ENCODE measurements at regions not wholly inside any gene's neighbourhood (a gene's known extent, or its start where the extent isn't known, plus 50 kb on each side); places are given as distances from the start of the nearest gene placed in this dataset.

DNA sequence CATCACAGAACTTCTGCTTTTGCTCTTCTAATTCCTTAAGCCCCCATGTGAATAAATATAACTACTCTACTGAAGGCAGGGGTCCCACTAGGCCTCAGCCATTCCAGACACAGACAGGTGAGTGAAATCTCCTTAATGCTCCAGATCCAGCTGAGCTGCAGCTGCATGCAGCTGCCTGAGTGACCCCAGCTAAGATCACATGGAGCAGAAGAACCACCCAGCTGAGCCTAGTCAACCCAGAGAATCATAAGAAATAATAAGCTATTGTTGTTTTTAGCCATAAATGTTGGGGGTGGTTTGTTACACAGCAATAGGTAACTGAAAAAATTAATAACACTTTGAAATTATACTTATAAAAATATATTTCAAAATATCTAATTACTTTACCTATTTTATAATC, 220.3 kb downstream of the SIPA1L2 start:
- TF ChIP-seq, protein P1, sequence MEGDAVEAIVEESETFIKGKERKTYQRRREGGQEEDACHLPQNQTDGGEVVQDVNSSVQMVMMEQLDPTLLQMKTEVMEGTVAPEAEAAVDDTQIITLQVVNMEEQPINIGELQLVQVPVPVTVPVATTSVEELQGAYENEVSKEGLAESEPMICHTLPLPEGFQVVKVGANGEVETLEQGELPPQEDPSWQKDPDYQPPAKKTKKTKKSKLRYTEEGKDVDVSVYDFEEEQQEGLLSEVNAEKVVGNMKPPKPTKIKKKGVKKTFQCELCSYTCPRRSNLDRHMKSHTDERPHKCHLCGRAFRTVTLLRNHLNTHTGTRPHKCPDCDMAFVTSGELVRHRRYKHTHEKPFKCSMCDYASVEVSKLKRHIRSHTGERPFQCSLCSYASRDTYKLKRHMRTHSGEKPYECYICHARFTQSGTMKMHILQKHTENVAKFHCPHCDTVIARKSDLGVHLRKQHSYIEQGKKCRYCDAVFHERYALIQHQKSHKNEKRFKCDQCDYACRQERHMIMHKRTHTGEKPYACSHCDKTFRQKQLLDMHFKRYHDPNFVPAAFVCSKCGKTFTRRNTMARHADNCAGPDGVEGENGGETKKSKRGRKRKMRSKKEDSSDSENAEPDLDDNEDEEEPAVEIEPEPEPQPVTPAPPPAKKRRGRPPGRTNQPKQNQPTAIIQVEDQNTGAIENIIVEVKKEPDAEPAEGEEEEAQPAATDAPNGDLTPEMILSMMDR (conservative IDR thresholded peaks at IDR 0.05; ENCODE audit: low read depth, low read length): no peak
- TF ChIP-seq EZH2 (IDR thresholded peaks at IDR 0.05; ENCODE audit: borderline replicate concordance, low read depth, low read length, poor library complexity, severe bottlenecking): no peak
- ChIA-PET POLR2A (ENCODE audit: low non-redundant PET) (no interaction called here), CTCF (no interaction called here)

DNA sequence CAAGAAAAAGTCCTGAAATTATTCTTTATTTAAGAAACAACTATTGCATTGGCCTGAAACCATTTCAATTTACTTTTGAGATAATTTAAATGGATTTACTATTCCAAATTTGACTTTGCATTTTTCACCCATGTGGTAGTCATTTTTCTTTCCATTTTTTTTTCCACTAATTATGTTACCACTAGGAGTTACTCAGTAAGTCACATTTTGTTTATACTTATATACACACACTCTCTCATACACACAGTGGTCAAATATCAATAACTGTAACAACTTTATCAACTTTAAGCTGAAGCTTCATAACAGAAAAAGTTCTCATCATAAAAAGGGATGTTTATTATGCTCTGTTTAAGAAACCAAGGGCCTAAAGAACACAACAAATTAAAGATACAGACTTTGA, 222.8 kb downstream of the SIPA1L2 start:
- DNase-seq (ENCODE audit: low spot score): no peak
- intact Hi-C loops (cut with micrococcal nuclease; ENCODE audit: unreplicated experiment): no loop called here
- no peak for TF ChIP-seq EZH2 (IDR thresholded peaks at IDR 0.05; ENCODE audit: borderline replicate concordance, low read depth, low read length, poor library complexity, severe bottlenecking)
- TF ChIP-seq, protein P1 (conservative IDR thresholded peaks at IDR 0.05; ENCODE audit: low read depth, low read length): no peak
- H3K27ac ChIP-seq (ENCODE audit: low read depth, low read length, poor library complexity, severe bottlenecking): no peak overlapping the region
- H3K4me3 ChIP-seq (ENCODE audit: low read depth, low read length, poor library complexity, severe bottlenecking): no peak overlapping the region
- peaks cover 5% of the 10 kb centered on the region for H3K9me3 ChIP-seq (ENCODE audit: low read depth, low read length, poor library complexity, severe bottlenecking)
- no TSS peak for BruUV-seq (replicated peaks)
- H3K36me3 ChIP-seq (ENCODE audit: insufficient read depth, low read length, poor library complexity, severe bottlenecking): no peaks in the 10 kb centered on the region
- ChIA-PET POLR2A (ENCODE audit: low non-redundant PET) (no interaction called here), CTCF (no interaction called here)
- H3K27me3 ChIP-seq (replicated peaks; ENCODE audit: insufficient read depth, low read depth, low read length, poor library complexity): no peaks in the 10 kb centered on the region
- H3K4me1 ChIP-seq (ENCODE audit: insufficient read depth, low read length, poor library complexity, severe bottlenecking): no peaks in the 10 kb centered on the region

More for the DNA sequence above, 220.3 kb downstream of the SIPA1L2 start:
- intact Hi-C loops (cut with micrococcal nuclease; ENCODE audit: unreplicated experiment): no loop called here
- Histone ChIP-seq H3K36me3 (ENCODE audit: insufficient read depth, low read length, poor library complexity, severe bottlenecking) (no peaks in the 10 kb centered on the region), H3K9me3 (ENCODE audit: low read depth, low read length, poor library complexity, severe bottlenecking) (peaks cover 5% of the 10 kb centered on the region), H3K4me1 (ENCODE audit: insufficient read depth, low read length, poor library complexity, severe bottlenecking) (no peaks in the 10 kb centered on the region), H3K4me3 (ENCODE audit: low read depth, low read length, poor library complexity, severe bottlenecking) (no peak overlapping the region), H3K27me3 (replicated peaks; ENCODE audit: insufficient read depth, low read depth, low read length, poor library complexity) (no peaks in the 10 kb centered on the region), H3K27ac (ENCODE audit: low read depth, low read length, poor library complexity, severe bottlenecking) (no peak overlapping the region)
- no TSS peak for BruUV-seq (replicated peaks)
- DNase-seq (ENCODE audit: low spot score): no peak

DNA sequence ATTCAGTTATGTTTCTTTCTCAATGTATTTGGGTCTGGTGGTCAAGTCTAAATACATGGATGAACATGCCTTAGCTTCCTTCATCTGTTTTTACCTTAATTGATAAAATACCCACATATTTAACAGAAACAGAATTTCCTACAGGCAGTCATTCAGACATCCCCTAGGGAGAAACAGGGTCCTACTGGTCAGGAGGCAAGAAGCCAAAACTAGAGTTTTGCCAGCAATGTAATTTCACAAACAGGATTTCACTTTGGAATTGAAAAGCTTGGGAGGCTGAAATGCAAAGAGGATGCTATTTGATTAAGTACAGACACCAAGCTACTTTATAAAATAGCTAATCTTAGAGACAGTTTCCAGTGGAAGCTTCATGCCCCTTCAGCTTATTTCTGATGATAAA, 224.2 kb downstream of the SIPA1L2 start:
- POLR2A ChIA-PET (ENCODE audit: low non-redundant PET): no interaction called here
- intact Hi-C loops (cut with micrococcal nuclease; ENCODE audit: unreplicated experiment): no loop called here
- Histone ChIP-seq H3K4me1 (ENCODE audit: insufficient read depth, low read length, poor library complexity, severe bottlenecking) (no peaks in the 10 kb centered on the region), H3K4me3 (ENCODE audit: low read depth, low read length, poor library complexity, severe bottlenecking) (no peak overlapping the region), H3K9me3 (ENCODE audit: low read depth, low read length, poor library complexity, severe bottlenecking) (peaks cover 5% of the 10 kb centered on the region), H3K36me3 (ENCODE audit: insufficient read depth, low read length, poor library complexity, severe bottlenecking) (no peaks in the 10 kb centered on the region), H3K27ac (ENCODE audit: low read depth, low read length, poor library complexity, severe bottlenecking) (no peak overlapping the region), H3K27me3 (replicated peaks; ENCODE audit: insufficient read depth, low read depth, low read length, poor library complexity) (no peaks in the 10 kb centered on the region)
- BruUV-seq (replicated peaks): no TSS peak
- no peak for DNase-seq (ENCODE audit: low spot score)
- CTCF ChIA-PET: no interaction called here
- TF ChIP-seq EZH2 (IDR thresholded peaks at IDR 0.05; ENCODE audit: borderline replicate concordance, low read depth, low read length, poor library complexity, severe bottlenecking): no peak
- TF ChIP-seq, protein P1 (conservative IDR thresholded peaks at IDR 0.05; ENCODE audit: low read depth, low read length): no peak
